HG03039 (cell line): ENCODE measurements at regions not wholly inside any gene's neighbourhood (a gene's known extent, or its start where the extent isn't known, plus 50 kb on each side); places are given as distances from the start of the nearest gene placed in this dataset.
A peak's percentile ranks its signal among the peaks of the same experiment; 100 is the strongest.
"Not testable (repeated sequence)": the region's sequence is repeated elsewhere in the genome, so short reads cannot be mapped to it uniquely, and the experiment has no call there.

Experiments used
- ATAC-seq: cut with Tn5 transposase; IDR thresholded peaks from one replicate; pipeline ENCODE4 v1.9.1; 2021; ENCODE audit warnings: mild to moderate bottlenecking, moderate library complexity; ENCODE audit not compliant: unreplicated experiment

DNA sequence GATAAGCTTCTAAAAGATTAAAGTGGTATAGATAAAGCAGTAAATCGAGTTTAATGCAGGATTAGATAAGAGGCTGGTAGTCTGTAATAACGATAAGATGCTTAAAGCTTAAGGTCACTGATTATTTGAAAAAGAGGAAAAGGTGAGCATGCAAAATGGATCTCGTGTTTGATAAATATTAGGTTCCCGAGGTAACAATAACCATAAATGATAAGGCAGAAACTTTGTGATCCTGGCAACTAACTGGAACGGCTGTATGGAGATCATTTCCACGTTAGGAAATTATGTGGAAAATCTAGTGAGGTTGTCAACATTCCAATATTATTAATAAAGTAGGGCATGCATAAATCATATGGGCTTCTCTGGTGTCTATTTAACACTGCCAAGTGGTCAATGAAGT is 255.5 kb downstream of the EFCAB11 start:
- ATAC-seq = no peak

DNA sequence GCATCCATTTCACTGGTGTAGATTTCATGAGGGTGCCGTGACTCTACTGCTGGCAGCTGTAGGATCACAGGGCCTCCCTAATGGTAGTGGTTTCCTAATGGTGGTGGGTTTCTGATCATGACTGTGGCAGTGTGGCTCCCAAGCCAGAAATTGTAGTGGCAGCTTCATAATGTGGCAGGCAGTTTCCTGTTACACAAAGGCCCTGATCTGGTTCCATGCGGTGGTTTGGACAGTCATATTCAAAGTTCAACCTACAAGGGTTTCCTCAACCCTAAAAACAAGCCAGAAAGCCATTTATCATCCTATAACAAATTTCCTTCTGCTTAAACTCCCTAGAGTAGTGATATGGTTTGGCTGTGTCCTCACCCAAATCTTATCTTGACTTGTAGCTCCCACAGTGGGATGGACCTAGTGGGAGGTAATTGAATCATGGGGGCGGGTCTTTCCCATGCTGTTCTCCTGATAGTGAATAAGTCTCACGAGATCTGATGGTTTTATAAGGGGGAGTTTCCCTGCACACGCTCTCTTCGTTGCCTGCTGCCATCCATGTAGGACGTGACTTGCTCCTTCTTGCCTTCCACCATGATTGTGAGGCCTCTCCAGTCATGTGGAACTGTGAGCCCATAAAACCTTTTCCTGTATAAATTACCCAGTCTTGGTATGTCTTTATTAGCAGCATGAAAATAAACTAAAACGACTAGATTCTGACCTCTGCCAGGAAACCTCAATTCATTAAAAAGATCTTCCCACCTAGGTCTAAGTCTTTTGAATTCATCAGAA is 257.1 kb downstream of the EFCAB11 start:
- ATAC-seq = no peak

DNA sequence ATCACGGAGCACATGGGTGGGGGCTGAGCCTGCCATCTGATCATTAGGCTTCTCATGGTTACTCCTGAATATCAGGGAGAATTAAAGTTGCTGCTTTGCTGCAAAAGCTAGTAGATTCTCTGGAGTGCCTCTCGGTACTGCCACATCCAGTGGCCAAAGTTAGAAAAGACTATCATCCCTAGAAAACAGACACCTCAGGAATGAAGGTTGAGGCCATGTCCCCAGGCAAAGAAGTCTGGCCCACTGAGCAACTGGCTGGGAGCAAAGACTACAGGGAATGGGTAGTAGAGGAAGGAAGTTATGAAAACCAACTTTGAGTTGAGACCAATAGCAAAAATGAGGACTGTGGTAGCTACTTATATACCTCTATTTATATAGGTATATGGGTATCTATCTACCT is 258.7 kb downstream of the EFCAB11 start:
- no peak for ATAC-seq

DNA sequence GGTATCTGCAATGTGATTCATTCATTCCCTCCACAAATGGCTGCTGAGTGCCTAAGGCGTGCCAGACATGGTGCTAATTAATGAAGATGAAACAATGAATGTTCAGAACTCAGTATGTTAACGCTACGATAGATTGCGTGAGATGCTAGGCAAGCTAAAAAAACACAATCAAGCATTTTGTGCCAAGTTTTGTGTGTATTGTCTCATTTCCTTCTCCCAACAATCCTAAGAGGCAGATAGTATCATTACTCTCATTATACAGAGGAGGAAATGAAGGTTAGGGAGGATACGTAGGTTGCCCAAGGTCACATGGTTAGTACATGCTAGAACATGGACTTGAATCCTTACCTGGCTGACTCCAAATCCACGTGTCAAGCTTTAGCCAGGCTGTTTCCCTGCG is 264.4 kb downstream of the EFCAB11 start:
- no peak for ATAC-seq

DNA sequence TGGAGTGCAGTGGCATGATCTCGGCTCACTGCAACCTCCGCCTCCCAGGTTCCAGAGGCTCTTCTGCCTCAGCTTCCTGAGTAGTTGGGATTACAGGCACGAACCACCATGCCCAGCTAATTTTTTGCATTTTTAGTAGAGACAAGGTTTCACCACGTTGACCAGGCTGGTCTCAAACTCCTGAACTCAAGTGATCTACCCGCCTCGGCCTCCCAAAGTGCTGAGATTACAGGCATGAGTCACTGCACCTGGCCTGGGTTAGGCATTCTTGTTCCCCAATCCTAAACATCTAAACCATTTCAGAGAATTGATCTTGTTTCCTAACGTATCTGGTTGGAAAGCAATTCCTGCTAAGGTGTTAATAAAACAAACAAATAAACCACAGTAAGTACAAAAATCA is 264.8 kb downstream of the EFCAB11 start:
- ATAC-seq = not testable (repeated sequence)

DNA sequence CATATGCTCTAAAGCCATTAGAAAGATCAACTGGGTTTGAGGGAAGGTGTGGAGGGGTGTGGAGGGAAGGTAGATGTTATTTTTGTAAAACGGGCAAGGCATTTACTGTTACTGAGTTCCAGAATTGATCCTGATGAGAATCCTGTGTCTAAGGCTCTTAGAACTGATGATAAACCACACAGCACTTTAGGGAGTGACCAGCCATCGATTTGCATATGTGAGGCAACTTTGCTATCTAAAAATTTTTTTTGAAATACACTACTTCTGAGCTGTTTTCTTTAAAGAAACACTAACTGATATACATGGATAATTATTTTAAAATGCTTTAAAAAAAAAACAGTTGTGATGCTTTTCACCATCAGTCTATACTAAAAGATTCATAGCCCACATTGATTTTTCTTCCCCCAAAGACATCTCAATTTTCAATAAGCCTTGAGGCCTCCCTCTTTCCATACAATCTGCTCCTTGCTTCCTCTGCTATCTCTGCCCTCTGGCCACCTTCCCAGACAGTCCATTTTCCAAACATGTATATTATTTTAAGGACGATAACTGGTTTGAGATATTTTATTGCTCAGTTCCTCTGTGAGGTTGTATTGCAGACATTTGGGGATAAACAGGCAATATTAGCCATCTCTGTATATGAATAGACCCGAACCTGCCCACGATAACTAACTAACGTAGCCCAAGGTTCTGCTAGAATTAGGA is 265.9 kb downstream of the EFCAB11 start:
- ATAC-seq = no peak

DNA sequence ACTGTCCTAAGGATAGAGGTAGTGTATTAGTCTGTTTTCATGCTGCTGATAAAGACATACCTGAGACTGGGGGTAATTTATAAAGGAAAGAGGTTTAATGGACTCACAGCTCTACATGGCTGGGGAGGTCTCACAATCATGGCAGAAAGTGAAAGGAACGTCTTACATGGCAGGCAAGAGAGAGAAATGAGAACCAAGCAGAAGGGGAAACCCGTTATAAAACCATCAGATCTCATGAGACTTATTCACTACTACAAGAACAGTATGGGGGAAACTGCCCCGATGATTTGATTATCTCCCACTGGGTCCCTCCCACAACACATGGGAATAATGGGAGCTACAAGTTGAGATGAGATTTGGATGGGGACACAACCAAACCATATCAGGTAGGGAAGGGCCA is 267.4 kb downstream of the EFCAB11 start:
- not testable (repeated sequence) for ATAC-seq

DNA sequence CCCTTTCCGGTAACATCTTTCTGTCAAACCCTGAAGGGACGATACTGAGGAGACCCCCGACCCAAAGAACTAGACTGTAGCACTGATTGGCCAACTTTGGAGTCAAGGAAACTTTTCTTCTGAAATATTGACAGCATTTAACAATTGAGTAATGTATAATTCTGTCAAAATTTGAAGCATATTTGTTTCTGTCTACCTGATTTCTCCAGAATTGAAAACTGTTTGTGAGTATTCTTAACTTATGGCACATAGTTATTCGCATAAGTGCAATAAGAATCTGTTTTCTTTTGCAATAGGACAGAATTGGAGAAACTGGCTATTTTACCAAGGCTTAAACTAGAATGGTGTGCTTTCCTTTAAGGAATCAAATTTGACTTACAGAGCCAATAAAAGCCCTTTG is 267.1 kb upstream of the FOXN3 start:
- no peak for ATAC-seq

DNA sequence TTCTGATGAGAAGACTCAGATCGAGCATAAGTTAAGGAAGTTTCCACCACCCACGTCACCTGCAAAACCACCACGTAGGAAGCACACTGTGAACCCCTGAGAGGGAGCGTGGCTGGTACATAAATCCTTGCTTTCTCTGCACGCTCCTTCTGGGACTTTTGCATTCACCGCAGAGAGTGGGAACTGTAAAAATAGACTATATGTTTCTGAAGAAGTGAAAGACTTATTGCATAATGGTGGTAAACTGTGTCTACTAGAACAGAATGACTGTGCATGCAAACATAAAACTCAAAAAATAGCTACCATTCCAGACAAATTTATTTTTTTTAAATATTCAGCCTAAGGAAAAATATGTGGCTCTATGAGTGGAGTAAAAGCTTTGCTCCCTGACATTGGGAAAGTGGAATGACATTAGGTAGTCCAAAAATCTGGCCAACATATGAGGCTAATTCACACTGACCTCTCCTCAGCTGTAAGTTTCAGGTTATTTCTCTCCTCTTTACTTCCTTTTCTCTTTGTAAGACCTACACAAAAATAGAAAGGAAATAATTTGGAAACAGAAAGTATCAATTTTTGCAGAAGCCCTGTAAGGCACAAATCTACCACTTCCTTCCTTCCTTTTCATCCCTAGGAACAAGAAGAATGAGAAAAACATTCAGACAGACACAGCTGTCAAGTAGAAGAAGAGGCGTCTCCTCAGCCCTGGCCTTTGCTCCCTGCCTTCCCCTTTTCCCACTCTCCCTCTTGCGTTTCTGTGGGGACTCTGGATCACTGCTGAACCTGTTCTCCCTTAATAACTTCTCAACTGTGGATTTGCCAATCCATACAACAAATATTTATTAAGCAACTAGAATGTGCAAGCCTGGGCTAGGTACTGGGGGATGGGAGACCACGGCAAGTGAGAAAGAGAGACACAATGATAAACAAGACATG is 264.3 kb upstream of the FOXN3 start:
- ATAC-seq = peak; percentile 76

DNA sequence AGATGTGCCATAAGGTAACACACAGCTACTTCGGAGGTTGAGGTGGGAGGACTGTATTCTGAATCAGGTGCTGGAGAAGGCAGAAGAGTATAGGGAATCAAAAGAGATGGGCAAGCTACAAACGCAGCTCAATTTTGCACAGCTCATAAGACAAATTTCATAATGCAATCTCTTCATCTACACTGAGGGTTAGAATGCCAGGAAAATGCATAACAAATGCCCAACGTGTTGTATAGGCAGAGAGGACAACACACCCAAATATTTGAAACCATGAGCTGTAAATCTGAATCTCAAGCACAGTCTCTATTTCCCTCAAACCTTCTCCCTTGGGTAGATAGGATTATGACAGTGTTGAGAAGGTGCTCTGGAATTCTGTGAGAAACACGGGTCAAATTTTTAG is 263.1 kb upstream of the FOXN3 start:
- no peak for ATAC-seq

DNA sequence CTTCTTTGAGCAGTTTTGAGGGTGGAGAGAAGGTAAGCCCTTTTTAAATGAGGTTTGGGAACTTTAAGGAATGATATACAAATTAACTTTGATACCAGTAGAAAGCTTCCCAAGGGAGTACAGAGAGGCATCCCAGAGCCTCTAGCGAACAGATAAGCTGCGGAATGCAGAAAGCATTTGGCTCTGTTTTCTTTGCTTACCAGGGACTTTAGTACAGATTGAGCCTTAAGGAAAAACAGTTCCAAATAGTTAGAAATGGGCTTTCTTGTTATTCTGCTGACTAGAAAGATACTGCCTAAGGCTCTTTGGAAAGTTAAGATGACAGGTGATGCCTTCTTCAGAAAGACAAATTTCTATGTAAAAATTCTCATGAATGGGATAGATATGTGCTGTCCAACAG is 261.7 kb upstream of the FOXN3 start:
- ATAC-seq = no peak

DNA sequence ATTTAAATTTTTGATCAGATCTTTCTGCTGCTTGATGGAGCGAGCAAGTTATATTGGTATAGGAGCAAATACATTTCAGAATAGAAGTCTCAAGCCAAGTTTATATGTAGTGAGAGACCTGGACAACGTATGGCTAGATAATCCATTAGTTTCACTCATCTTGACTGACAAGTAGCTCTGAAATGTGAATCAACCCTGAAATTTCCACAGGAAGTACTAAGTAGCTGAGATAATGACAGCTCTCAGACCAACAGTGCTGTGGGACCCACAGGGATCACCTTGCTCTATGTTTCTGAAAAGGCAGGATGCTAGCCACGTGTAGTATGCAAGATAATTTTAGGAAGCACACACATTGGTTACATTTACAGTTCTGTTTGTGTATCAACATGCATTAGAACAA is 258.6 kb upstream of the FOXN3 start:
- no peak for ATAC-seq

DNA sequence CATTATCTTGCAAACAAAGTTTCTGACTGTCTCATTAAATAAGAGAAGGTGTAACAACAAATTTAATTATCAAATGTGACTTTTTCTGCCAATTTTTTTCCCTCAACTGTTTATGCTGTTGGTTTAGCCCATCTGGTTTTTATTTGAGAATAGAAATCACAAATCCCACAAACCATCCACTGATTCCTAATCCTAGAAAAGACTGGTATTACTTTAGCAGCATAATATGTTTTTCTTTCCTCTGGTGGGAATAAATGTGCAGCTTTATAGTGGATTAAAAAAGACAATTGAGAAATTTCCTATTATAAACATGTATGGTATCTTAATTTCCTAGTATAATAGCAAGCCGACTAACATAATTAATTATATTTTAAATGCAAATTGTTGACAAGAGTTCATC is 257.9 kb upstream of the FOXN3 start:
- ATAC-seq = no peak

DNA sequence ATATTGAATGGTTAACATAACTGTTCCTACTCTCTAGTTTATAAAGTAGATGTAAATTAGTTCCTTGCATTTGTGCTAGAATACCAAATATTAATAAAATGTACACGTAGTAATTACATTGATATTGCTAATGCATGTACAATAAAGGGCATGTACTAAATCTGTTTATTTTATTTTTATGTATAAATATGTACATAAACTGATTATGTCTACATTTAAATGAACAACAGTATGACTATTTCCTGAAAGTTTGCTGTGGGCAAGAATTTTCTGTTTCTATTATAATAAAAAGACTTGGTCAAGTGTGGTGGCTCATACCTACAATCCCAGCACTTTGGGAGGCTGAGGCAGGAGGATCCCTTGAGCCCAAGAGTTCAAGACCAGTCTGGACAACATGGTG is 257.2 kb upstream of the FOXN3 start:
- no peak for ATAC-seq

DNA sequence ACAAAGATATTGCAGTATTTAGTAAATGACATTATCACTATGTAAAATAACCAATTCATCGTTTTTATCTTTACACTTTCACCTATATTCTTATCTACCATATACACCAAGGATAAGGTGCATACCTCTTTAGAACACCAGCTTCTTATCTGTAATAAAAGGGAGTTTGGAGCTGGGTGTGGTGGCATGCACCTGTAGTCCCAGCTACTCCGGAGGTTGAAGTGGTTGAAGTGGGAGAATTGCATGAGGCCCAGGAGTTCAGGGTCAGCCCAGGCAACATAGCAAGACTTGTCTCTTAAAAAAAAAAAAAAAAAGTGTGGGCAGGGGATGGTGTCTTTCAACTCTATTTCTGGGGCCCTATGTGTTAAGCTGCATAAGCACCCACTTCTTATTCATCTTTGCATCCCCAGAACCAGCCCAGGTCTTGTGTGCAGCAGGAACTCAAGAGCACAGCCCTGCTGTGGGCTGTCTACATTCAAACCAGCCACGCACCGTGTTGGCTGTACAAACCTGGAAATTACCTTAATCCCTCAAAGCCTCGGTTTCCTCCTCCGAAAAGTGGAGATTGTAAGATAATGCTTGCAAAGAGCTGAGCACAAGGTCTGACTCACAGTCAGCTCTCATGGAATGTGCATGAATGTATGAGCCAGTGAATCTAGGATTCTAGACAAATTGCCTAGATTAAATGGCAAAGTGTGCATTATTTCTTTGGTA is 256.6 kb upstream of the FOXN3 start:
- no peak for ATAC-seq

DNA sequence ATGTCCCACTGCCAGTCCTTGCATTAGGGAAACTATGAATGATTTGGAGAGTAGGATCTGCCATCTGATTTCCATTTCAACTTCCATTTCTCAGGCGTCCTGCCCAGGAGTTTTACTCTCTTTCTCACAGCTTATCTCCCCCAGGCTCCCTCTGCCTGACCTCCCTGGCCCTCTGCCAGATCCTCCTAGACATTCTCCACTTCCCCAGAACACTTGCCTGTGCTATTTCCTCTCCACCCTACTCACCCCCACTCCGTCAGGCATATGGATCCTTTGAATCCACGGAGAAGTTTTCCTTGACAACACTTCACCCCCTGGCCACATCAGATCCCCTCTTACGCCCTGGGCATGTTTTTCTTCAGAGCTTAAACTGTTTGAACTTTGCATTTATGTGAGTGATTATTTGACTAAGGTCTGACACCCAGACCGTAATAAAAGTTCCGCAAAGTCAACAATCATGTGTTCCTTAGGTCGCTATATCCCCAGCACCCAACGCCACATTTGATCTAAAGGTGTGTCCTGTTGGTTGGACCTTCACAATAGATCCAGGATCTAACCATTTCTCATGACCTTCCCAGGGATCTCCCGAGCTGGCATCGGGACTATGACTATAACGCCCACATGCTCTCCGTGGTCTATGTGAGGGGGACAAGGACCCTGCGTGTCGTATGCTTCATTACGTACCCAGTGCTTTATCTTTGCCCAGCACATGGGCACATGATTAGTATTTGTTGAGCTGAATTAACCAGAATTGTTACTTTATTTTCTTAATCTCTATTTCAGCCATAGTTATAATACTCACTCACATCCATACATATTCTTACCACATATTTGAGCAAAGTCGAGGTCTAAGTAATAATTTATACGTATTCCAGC is 255.8 kb upstream of the FOXN3 start:
- ATAC-seq = no peak

DNA sequence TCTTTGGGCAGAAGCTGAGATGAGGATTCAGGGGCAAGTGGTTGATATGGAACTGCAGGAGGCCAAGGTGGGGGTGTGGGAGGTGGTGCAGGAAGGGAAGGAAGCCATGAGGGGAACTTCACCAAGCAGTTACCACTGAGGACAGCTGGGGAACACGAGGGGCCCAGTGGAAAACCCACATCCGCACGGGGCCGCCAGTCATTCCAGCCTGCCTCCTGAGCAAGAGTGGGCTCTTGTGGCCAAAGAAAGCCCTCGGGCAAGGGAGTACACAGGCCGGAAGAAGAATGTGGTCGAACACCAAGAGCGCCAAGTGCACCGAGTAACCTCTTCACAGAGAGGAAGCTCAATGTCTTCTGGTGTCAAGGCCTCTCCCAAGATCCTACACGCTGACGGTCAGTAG is 252.2 kb upstream of the FOXN3 start:
- ATAC-seq = no peak

DNA sequence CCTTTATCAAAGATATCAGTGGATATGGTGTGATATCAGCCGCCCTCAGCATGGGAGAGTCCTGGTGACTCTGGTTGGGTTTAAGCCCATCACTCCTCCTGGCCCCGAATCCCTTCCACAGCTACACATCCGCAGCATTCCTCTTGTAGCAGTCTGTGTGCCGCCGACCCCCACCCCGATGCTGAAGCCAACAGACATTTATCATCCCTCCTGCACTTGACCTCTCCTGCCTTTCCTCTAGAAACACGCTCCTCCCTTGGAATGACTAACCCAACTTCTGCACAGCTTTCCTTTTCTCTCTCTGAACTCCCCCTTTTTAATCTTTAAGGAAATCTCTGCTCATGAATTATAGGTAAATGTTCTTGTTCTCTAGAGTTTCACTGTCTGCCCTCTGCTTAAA is 250.9 kb upstream of the FOXN3 start:
- no peak for ATAC-seq

DNA sequence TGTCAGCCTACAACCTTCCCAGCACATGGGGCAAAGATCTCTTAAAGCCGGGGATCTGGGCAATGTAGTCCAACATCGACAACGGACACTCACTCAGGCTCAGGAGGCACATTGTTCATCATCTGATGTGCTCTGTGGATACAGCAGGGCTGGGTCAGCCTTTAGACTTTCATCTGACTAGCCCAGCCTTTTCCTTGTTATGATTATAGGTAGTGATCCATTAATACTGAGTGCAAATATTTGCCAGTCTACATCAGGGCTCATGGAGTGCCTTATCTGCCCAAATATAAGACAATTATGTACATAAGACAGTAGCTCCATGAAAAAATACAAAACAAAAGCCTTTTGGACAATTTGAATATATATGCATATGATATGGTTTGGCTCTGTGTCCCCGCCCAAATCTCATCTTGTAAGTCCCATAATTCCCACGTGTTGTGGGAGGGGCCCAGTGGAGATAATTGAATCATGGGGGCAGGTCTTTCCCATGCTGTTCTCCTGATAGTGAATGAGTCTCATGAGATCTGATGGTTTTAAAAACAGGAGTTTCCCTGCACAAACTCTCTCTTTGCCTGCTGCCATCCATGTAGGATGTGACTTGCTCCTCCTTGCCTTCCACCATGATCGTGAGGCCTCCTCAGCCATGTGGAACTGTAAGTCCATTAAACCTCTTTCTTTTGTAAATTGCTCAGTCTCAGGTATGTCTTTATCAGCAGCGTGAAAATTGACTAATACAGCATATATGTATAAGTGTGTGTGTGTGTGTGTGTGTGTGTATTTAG is 248.5 kb upstream of the FOXN3 start:
- not testable (repeated sequence) for ATAC-seq
